CD4-positive, alpha-beta T cell treated with Interferon alpha-2 for 1 hour (primary cell): ENCODE measurements at regions not wholly inside any gene's neighbourhood (a gene's known extent, or its start where the extent isn't known, plus 50 kb on each side); places are given as distances from the start of the nearest gene placed in this dataset.
"Not testable (repeated sequence)": the region's sequence is repeated elsewhere in the genome, so short reads cannot be mapped to it uniquely, and the experiment has no call there.

Experiments
- DNase-seq, 2 donors: peaks; one replicate each; pipeline ENCODE4 v3.0.0-alpha.2; 2020 to 2022

- no peak for DNase-seq
Measured at GRCh38 chr1:234957330-234958065, 171.1 kb downstream of the TOMM20 start.

GRCh38 chr1:234956821-234957329 lies 171.8 kb downstream of the TOMM20 start:
- DNase-seq: no peak

- DNase-seq: peak; percentile 19 to 71
Measured at GRCh38 chr1:234955107-234955731, 173.4 kb downstream of the TOMM20 start.

GRCh38 chr1:234954613-234955012 lies 174.0 kb downstream of the TOMM20 start:
- DNase-seq: no peak

- DNase-seq: no peak
Measured at GRCh38 chr1:234953655-234954405, 174.8 kb downstream of the TOMM20 start.

- no peak for DNase-seq
Measured at GRCh38 chr1:234950598-234950997, 178.0 kb downstream of the TOMM20 start.

GRCh38 chr1:234949528-234949927 lies 179.1 kb downstream of the TOMM20 start:
- DNase-seq: not testable (repeated sequence)

GRCh38 chr1:234944439-234945344 lies 183.9 kb downstream of the TOMM20 start:
- no peak for DNase-seq

GRCh38 chr1:234943836-234944402 lies 184.7 kb downstream of the TOMM20 start:
- no peak for DNase-seq

GRCh38 chr1:234942879-234943506 lies 185.6 kb downstream of the TOMM20 start:
- no peak for DNase-seq

- no peak for DNase-seq
Measured at GRCh38 chr1:234942012-234942332, 186.7 kb downstream of the TOMM20 start.

- no peak for DNase-seq
Measured at GRCh38 chr1:234941321-234942011, 187.2 kb downstream of the TOMM20 start.

- DNase-seq: no peak
Measured at GRCh38 chr1:234940841-234941240, 187.8 kb downstream of the TOMM20 start.

- DNase-seq: no peak
Measured at GRCh38 chr1:234938924-234939323, 189.7 kb downstream of the TOMM20 start.

- no peak for DNase-seq
Measured at GRCh38 chr1:234938135-234938534, 190.5 kb downstream of the TOMM20 start.

GRCh38 chr1:234936612-234937389 lies 191.8 kb downstream of the TOMM20 start:
- no peak for DNase-seq

- DNase-seq: peak in 1 of 2 donors; percentile 51
Measured at GRCh38 chr1:234934611-234935033, 194.0 kb downstream of the TOMM20 start.

- DNase-seq: peak in 1 of 2 donors; percentile 52
Measured at GRCh38 chr1:234933475-234933874, 195.2 kb downstream of the TOMM20 start.

- DNase-seq: no peak
Measured at GRCh38 chr1:234932511-234933430, 195.9 kb downstream of the TOMM20 start.
